Fibroblast of lung (primary cell): ENCODE measurements at regions not wholly inside any gene's neighbourhood (a gene's known extent, or its start where the extent isn't known, plus 50 kb on each side); places are given as distances from the start of the nearest gene placed in this dataset.

Experiments
- DNase-seq, 2 donors: peaks; one replicate each; pipeline versions ENCODE4 v3.0.0 to v3.0.0-alpha.2; 2010; ENCODE audit warnings: low read depth in 2 of 2
- H2AFZ ChIP-seq: 2 replicates; pipeline ENCODE4 v1.5.1; 2012; ENCODE audit warnings: low read length, control low read depth, inconsistent platforms
- H3K27ac ChIP-seq: 2 replicates; pipeline ENCODE4 v1.5.1; 2011; ENCODE audit warnings: low read length, control low read depth; ENCODE audit not compliant: insufficient read depth
- H3K27me3 ChIP-seq: 2 replicates; pipeline ENCODE4 v1.5.1; 2011; ENCODE audit warnings: mild to moderate bottlenecking, low read length; ENCODE audit not compliant: control insufficient read depth, insufficient read depth
- H3K36me3 ChIP-seq: 2 replicates; pipeline ENCODE4 v1.5.1; 2011; ENCODE audit warnings: low read length; ENCODE audit not compliant: control insufficient read depth, insufficient read depth
- H3K4me1 ChIP-seq: 2 replicates; pipeline ENCODE4 v1.5.1; 2011; ENCODE audit warnings: low read length; ENCODE audit not compliant: control insufficient read depth, insufficient read depth; ENCODE audit errors: extremely low read depth
- H3K4me2 ChIP-seq: 2 replicates; pipeline ENCODE4 v1.5.1; 2011; ENCODE audit warnings: low read length, control low read depth; ENCODE audit not compliant: insufficient read depth; ENCODE audit errors: extremely low read depth
- H3K4me3 ChIP-seq, 4 experiments: fragments of 200-600 bp in 1 of 4; sonication (generic) in 1 of 4; replicated peaks in 1 of 4; 2 replicates each; pipeline ENCODE4 v1.5.1; 2011 to 2016; ENCODE audit warnings: low read length in 4 of 4, low read depth in 3 of 4, mild to moderate bottlenecking in 3 of 4, control low read depth in 2 of 4, inconsistent platforms in 1 of 4, mixed read lengths in 1 of 4; ENCODE audit not compliant: insufficient read depth in 1 of 4; ENCODE audit errors: control extremely low read depth in 1 of 4
- H3K79me2 ChIP-seq: 2 replicates; pipeline ENCODE4 v1.5.1; 2012; ENCODE audit warnings: mild to moderate bottlenecking, low read length, inconsistent platforms; ENCODE audit not compliant: control insufficient read depth, insufficient read depth
- H3K9ac ChIP-seq: 2 replicates; pipeline ENCODE4 v1.5.1; 2011; ENCODE audit warnings: mild to moderate bottlenecking, low read length, control low read depth; ENCODE audit not compliant: insufficient read depth
- H3K9me3 ChIP-seq: 2 replicates; pipeline ENCODE4 v1.5.1; 2012; ENCODE audit warnings: low read depth, low read length; ENCODE audit not compliant: control insufficient read depth, insufficient read depth
- H4K20me1 ChIP-seq: 2 replicates; pipeline ENCODE4 v1.5.1; 2011; ENCODE audit warnings: low read length; ENCODE audit not compliant: control insufficient read depth, insufficient read depth; ENCODE audit errors: extremely low read depth
- EZH2 ChIP-seq: IDR thresholded peaks from 2 replicates; pipeline ENCODE4 v1.5.1; 2012; ENCODE audit warnings: low read length, control low read depth, mild to moderate bottlenecking; ENCODE audit errors: missing control alignments
- TF ChIP-seq, protein P1 (sequence below), 2 donors: IDR thresholded peaks in 1 of 2; conservative IDR thresholded peaks in 1 of 2; 1 replicate in 1 of 2; 2 replicates in 1 of 2; pipeline ENCODE4 v1.5.1; 2011 to 2012; ENCODE audit warnings: low read length in 2 of 2, control low read depth in 1 of 2, inconsistent platforms in 1 of 2, low read depth in 1 of 2, mild to moderate bottlenecking in 1 of 2

DNA sequence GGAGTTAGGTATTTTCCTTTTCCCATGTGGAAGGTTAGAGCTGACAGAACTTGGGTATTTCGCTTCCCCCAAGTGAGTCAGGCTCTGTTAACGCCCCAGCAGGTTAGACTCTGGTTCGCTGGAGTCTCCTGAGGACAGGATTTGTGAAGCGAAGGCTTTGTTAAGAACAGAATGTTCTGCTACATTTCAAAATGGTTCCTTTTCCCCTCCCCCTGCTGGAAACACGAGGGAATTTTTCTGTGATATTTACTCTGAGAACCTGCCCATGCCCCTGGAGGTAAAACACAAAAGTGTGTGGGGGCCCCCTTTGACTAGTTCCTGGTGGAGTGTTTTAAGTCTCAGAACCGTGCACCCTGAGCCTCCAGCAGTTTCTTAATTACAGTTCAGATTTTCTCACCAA lies 731.4 kb upstream of the CITED2 start:
- no peaks in the 10 kb centered on the region for H3K36me3 ChIP-seq
- H3K4me3 ChIP-seq = no peak overlapping the region
- peak; percentile 2 to 17 for DNase-seq
- H3K4me1 ChIP-seq = no peaks in the 10 kb centered on the region
- no peaks in the 10 kb centered on the region for H3K79me2 ChIP-seq
- H3K9me3 ChIP-seq = no peaks in the 10 kb centered on the region
- H3K4me2 ChIP-seq = no peak overlapping the region
- H3K27ac ChIP-seq = no peak overlapping the region
- TF ChIP-seq, protein P1, sequence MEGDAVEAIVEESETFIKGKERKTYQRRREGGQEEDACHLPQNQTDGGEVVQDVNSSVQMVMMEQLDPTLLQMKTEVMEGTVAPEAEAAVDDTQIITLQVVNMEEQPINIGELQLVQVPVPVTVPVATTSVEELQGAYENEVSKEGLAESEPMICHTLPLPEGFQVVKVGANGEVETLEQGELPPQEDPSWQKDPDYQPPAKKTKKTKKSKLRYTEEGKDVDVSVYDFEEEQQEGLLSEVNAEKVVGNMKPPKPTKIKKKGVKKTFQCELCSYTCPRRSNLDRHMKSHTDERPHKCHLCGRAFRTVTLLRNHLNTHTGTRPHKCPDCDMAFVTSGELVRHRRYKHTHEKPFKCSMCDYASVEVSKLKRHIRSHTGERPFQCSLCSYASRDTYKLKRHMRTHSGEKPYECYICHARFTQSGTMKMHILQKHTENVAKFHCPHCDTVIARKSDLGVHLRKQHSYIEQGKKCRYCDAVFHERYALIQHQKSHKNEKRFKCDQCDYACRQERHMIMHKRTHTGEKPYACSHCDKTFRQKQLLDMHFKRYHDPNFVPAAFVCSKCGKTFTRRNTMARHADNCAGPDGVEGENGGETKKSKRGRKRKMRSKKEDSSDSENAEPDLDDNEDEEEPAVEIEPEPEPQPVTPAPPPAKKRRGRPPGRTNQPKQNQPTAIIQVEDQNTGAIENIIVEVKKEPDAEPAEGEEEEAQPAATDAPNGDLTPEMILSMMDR (conservative IDR thresholded peaks at IDR 0.05 in 1 of 2, IDR thresholded peaks at IDR 0.05 in 1 of 2; ENCODE audit: low read depth in 1 of 2, low read length in 2 of 2) = peak in 1 of 2 donors; percentile 40
- no peak for TF ChIP-seq EZH2
- no peak overlapping the region for H3K9ac ChIP-seq
- peak overlapping the region; percentile 73 for H2AFZ ChIP-seq
- H3K27me3 ChIP-seq = no peaks in the 10 kb centered on the region
- H4K20me1 ChIP-seq = no peaks in the 10 kb centered on the region

- no peak for DNase-seq
- no peaks in the 10 kb centered on the region for H3K79me2 ChIP-seq
Measured at GRCh38 chr6:140105241-140105640, 730.8 kb upstream of the CITED2 start.

GRCh38 chr6:140101818-140102217 lies 727.4 kb upstream of the CITED2 start:
- H3K36me3 ChIP-seq = no peaks in the 10 kb centered on the region
- H3K4me1 ChIP-seq = no peaks in the 10 kb centered on the region
- H2AFZ ChIP-seq = no peak overlapping the region
- H4K20me1 ChIP-seq = no peaks in the 10 kb centered on the region
- DNase-seq = no peak
- no peaks in the 10 kb centered on the region for H3K27me3 ChIP-seq
- no peaks in the 10 kb centered on the region for H3K9me3 ChIP-seq
- no peak overlapping the region for H3K4me3 ChIP-seq
- TF ChIP-seq, protein P1 (conservative IDR thresholded peaks at IDR 0.05 in 1 of 2, IDR thresholded peaks at IDR 0.05 in 1 of 2; ENCODE audit: low read depth in 1 of 2, low read length in 2 of 2) = no peak
- no peak for TF ChIP-seq EZH2
- no peak overlapping the region for H3K27ac ChIP-seq
- H3K9ac ChIP-seq = no peak overlapping the region
- no peaks in the 10 kb centered on the region for H3K79me2 ChIP-seq
- H3K4me2 ChIP-seq = no peak overlapping the region

More at GRCh38 chr6:140105241-140105640, 730.8 kb upstream of the CITED2 start:
- no peaks in the 10 kb centered on the region for H3K27me3 ChIP-seq
- no peaks in the 10 kb centered on the region for H4K20me1 ChIP-seq
- no peaks in the 10 kb centered on the region for H3K36me3 ChIP-seq
- H3K4me1 ChIP-seq = no peaks in the 10 kb centered on the region
- H3K4me3 ChIP-seq = no peak overlapping the region
- H3K4me2 ChIP-seq = no peak overlapping the region
- H2AFZ ChIP-seq = peak overlapping the region; percentile 56
- no peak for TF ChIP-seq EZH2
- TF ChIP-seq, protein P1 (conservative IDR thresholded peaks at IDR 0.05 in 1 of 2, IDR thresholded peaks at IDR 0.05 in 1 of 2; ENCODE audit: low read depth in 1 of 2, low read length in 2 of 2) = no peak
- H3K9ac ChIP-seq = no peak overlapping the region
- no peak overlapping the region for H3K27ac ChIP-seq
- H3K9me3 ChIP-seq = no peaks in the 10 kb centered on the region
